GM21619 (cell line): ENCODE measurements at regions not wholly inside any gene's neighbourhood (a gene's known extent, or its start where the extent isn't known, plus 50 kb on each side); places are given as distances from the start of the nearest gene placed in this dataset.

ENCODE experiments used
- ATAC-seq: cut with Tn5 transposase; IDR thresholded peaks from one replicate; pipeline ENCODE4 v1.9.1; 2021; ENCODE audit not compliant: unreplicated experiment

- no peak for ATAC-seq
Observed at GRCh38 chr4:155081222-155081621, 127.2 kb upstream of the NPY2R start.

- no peak for ATAC-seq
Observed at GRCh38 chr4:155085843-155086530, 122.4 kb upstream of the NPY2R start.

GRCh38 chr4:155094201-155094820, 114.1 kb upstream of the NPY2R start:
- no peak for ATAC-seq

- no peak for ATAC-seq
Observed at GRCh38 chr4:155099231-155099630, 109.2 kb upstream of the NPY2R start.

GRCh38 chr4:155106629-155107028, 101.8 kb upstream of the NPY2R start:
- no peak for ATAC-seq

- no peak for ATAC-seq
Observed at GRCh38 chr4:155107059-155107458, 101.4 kb upstream of the NPY2R start.

GRCh38 chr4:155114790-155115189, 93.6 kb upstream of the NPY2R start:
- no peak for ATAC-seq

- no peak for ATAC-seq
Observed at GRCh38 chr4:155119006-155119405, 89.4 kb upstream of the NPY2R start.

GRCh38 chr4:155120536-155120935, 87.9 kb upstream of the NPY2R start:
- no peak for ATAC-seq

- ATAC-seq: no peak
Observed at GRCh38 chr4:155122382-155122781, 86.1 kb upstream of the NPY2R start.

GRCh38 chr4:155134136-155134535, 74.3 kb upstream of the NPY2R start:
- no peak for ATAC-seq

GRCh38 chr4:155140889-155141288, 67.5 kb upstream of the NPY2R start:
- no peak for ATAC-seq

GRCh38 chr4:155143512-155143911, 64.9 kb upstream of the NPY2R start:
- peak; percentile 78 for ATAC-seq
